ENCODE measurements at regions not wholly inside any gene's neighbourhood (a gene's known extent, or its start where the extent isn't known, plus 50 kb on each side); places are given as distances from the start of the nearest gene placed in this dataset.

- H3K9me3 Mint-ChIP-seq (ENCODE audit: unreplicated experiment) = no peaks in the 10 kb centered on the region
- intact Hi-C loops (cut with micrococcal nuclease) = no loop called here
- no peak overlapping the region for H3K27ac Mint-ChIP-seq (ENCODE audit: low read depth, unreplicated experiment)
- no peak overlapping the region for H3K4me3 Mint-ChIP-seq (ENCODE audit: unreplicated experiment)
- H3K27me3 Mint-ChIP-seq (ENCODE audit: insufficient read depth, unreplicated experiment) = no peaks in the 10 kb centered on the region
- H3K4me1 Mint-ChIP-seq (ENCODE audit: insufficient read depth, unreplicated experiment) = no peaks in the 10 kb centered on the region
- no peaks in the 10 kb centered on the region for H3K36me3 Mint-ChIP-seq (ENCODE audit: insufficient read depth, unreplicated experiment)
- TF ChIP-seq, protein P1, sequence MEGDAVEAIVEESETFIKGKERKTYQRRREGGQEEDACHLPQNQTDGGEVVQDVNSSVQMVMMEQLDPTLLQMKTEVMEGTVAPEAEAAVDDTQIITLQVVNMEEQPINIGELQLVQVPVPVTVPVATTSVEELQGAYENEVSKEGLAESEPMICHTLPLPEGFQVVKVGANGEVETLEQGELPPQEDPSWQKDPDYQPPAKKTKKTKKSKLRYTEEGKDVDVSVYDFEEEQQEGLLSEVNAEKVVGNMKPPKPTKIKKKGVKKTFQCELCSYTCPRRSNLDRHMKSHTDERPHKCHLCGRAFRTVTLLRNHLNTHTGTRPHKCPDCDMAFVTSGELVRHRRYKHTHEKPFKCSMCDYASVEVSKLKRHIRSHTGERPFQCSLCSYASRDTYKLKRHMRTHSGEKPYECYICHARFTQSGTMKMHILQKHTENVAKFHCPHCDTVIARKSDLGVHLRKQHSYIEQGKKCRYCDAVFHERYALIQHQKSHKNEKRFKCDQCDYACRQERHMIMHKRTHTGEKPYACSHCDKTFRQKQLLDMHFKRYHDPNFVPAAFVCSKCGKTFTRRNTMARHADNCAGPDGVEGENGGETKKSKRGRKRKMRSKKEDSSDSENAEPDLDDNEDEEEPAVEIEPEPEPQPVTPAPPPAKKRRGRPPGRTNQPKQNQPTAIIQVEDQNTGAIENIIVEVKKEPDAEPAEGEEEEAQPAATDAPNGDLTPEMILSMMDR (IDR thresholded peaks at IDR 0.05; ENCODE audit: unreplicated experiment) = no peak
- CTCF ChIA-PET = interaction anchor here (0.6 to 2.0 kb wide), 3 partner anchors 15 to 1613 kb away, joined by 3 to 8 read pairs (median 3); no protein-coding TSS in a partner anchor
- DNase-seq (ENCODE audit: unreplicated experiment) = no peak
- no TSS peak for BruUV-seq (replicated peaks)
- POLR2A ChIA-PET = no interaction called here
Measured at GRCh38 chr2:219829667-219830352, 202.4 kb downstream of the SLC4A3 start.

- TF ChIP-seq, protein P1 (IDR thresholded peaks at IDR 0.05; ENCODE audit: unreplicated experiment) = no peak
- BruUV-seq (replicated peaks) = no TSS peak
- H3K4me3 Mint-ChIP-seq (ENCODE audit: unreplicated experiment) = no peak overlapping the region
- no peaks in the 10 kb centered on the region for H3K36me3 Mint-ChIP-seq (ENCODE audit: insufficient read depth, unreplicated experiment)
- no peak for DNase-seq (ENCODE audit: unreplicated experiment)
- CTCF ChIA-PET = interaction anchor here (0.6 to 0.8 kb wide), 2 partner anchors 14 to 165 kb away, joined by 3 read pairs; no protein-coding TSS in a partner anchor
- H3K27ac Mint-ChIP-seq (ENCODE audit: low read depth, unreplicated experiment) = no peak overlapping the region
- no peaks in the 10 kb centered on the region for H3K27me3 Mint-ChIP-seq (ENCODE audit: insufficient read depth, unreplicated experiment)
- H3K9me3 Mint-ChIP-seq (ENCODE audit: unreplicated experiment) = no peaks in the 10 kb centered on the region
- H3K4me1 Mint-ChIP-seq (ENCODE audit: insufficient read depth, unreplicated experiment) = no peaks in the 10 kb centered on the region
- POLR2A ChIA-PET = no interaction called here
- intact Hi-C loops (cut with micrococcal nuclease) = no loop called here
Measured at GRCh38 chr2:219830353-219830738, 202.9 kb downstream of the SLC4A3 start.

DNA sequence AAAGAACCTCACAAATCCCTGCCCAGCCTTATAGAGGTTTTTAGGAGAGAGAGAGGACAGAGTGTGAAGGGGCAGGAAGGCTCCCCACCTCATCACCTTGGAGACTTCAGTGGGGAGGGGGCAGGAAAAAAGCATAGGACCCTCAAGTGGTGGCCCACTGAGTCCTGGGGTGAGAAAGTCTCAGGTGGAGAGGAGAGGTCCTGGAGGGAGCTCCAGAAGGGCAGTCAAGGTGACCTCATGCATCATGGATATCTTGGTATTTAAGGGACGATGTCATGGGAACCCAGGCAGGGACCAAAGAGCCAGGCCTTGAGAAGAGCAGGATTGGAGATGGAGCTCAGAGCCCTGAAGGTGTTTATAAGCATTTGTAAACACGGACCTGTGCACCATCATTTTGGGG lies 204.5 kb downstream of the SLC4A3 start:
- intact Hi-C loops (cut with micrococcal nuclease) = no loop called here
- H3K4me3 Mint-ChIP-seq (ENCODE audit: unreplicated experiment) = no peak overlapping the region
- no peaks in the 10 kb centered on the region for H3K36me3 Mint-ChIP-seq (ENCODE audit: insufficient read depth, unreplicated experiment)
- H3K9me3 Mint-ChIP-seq (ENCODE audit: unreplicated experiment) = no peaks in the 10 kb centered on the region
- no peak for DNase-seq (ENCODE audit: unreplicated experiment)
- no peak overlapping the region for H3K27ac Mint-ChIP-seq (ENCODE audit: low read depth, unreplicated experiment)
- no peaks in the 10 kb centered on the region for H3K4me1 Mint-ChIP-seq (ENCODE audit: insufficient read depth, unreplicated experiment)
- CTCF ChIA-PET = interaction anchor here (0.6 to 1.6 kb wide), 3 partner anchors 71 to 130 kb away, joined by 3 to 6 read pairs (median 4); no protein-coding TSS in a partner anchor
- TF ChIP-seq, protein P1 (IDR thresholded peaks at IDR 0.05; ENCODE audit: unreplicated experiment) = no peak
- BruUV-seq (replicated peaks) = no TSS peak
- POLR2A ChIA-PET = no interaction called here
- no peaks in the 10 kb centered on the region for H3K27me3 Mint-ChIP-seq (ENCODE audit: insufficient read depth, unreplicated experiment)

- ChIA-PET POLR2A (no interaction called here), CTCF (interaction anchor here (0.6 to 5.9 kb wide), 5 partner anchors 23 to 843 kb away, joined by 3 to 45 read pairs (median 6); no protein-coding TSS in a partner anchor)
- H3K36me3 Mint-ChIP-seq (ENCODE audit: insufficient read depth, unreplicated experiment) = no peaks in the 10 kb centered on the region
- intact Hi-C loops (cut with micrococcal nuclease) = no loop called here
- no peaks in the 10 kb centered on the region for H3K4me1 Mint-ChIP-seq (ENCODE audit: insufficient read depth, unreplicated experiment)
- TF ChIP-seq, protein P1 (IDR thresholded peaks at IDR 0.05; ENCODE audit: unreplicated experiment) = no peak
- no TSS peak for BruUV-seq (replicated peaks)
- H3K4me3 Mint-ChIP-seq (ENCODE audit: unreplicated experiment) = no peak overlapping the region
- DNase-seq (ENCODE audit: unreplicated experiment) = no peak
- H3K27me3 Mint-ChIP-seq (ENCODE audit: insufficient read depth, unreplicated experiment) = no peaks in the 10 kb centered on the region
- H3K9me3 Mint-ChIP-seq (ENCODE audit: unreplicated experiment) = no peaks in the 10 kb centered on the region
- no peak overlapping the region for H3K27ac Mint-ChIP-seq (ENCODE audit: low read depth, unreplicated experiment)
Measured at GRCh38 chr2:219832904-219833303, 205.5 kb downstream of the SLC4A3 start.
